RWPE1 (cell line): ENCODE measurements at regions not wholly inside any gene's neighbourhood (a gene's known extent, or its start where the extent isn't known, plus 50 kb on each side); places are given as distances from the start of the nearest gene placed in this dataset.

Experiments used
- CTCF ChIA-PET: fragments of 350-600 bp; sonication (Branson Sonifier 250); formaldehyde crosslinking; extraction: SDS; loops from one replicate; lab custom pipeline; 2021; lab: Yijun Ruan, JAX
- POLR2A ChIA-PET: fragments of 400-600 bp; formaldehyde crosslinking; extraction: SDS; loops from one replicate; lab custom pipeline; 2020; ENCODE audit warnings: antibody characterized with exemption; ENCODE audit not compliant: low non-redundant PET; lab: Yijun Ruan, JAX
- DNase-seq: peaks from one replicate; pipeline ENCODE4 v3.0.0; 2012; ENCODE audit warnings: low spot score
- H3K27ac ChIP-seq: fragments of 450-650 bp; 2 replicates; pipeline ENCODE4 v1.5.1; 2017
- CTCF ChIP-seq: fragments of 450-650 bp; conservative IDR thresholded peaks from 2 replicates; pipeline ENCODE4 v1.5.1; 2017; ENCODE audit warnings: low read depth, mild to moderate bottlenecking

- DNase-seq, result no peak
- CTCF ChIA-PET, result interaction anchor here (0.7 kb wide), 1 partner anchor 240 kb away, joined by 4 read pairs; no protein-coding TSS in a partner anchor
- TF ChIP-seq CTCF, result no peak
- POLR2A ChIA-PET, result no interaction called here
- H3K27ac ChIP-seq, result no peak overlapping the region
These were observed 234.7 kb upstream of the IRX3 start for GRCh38 chr16:54521327-54521726.

- H3K27ac ChIP-seq, result no peak overlapping the region
- CTCF ChIA-PET, result interaction anchor here (0.6 kb wide), 1 partner anchor 405 kb away, joined by 3 read pairs; no protein-coding TSS in a partner anchor
- POLR2A ChIA-PET, result no interaction called here
- no peak for TF ChIP-seq CTCF
- no peak for DNase-seq
These were observed 232.6 kb upstream of the IRX3 start for GRCh38 chr16:54519161-54519695.

- TF ChIP-seq CTCF, result no peak
These were observed 230.6 kb upstream of the IRX3 start for GRCh38 chr16:54517181-54517580.

DNA sequence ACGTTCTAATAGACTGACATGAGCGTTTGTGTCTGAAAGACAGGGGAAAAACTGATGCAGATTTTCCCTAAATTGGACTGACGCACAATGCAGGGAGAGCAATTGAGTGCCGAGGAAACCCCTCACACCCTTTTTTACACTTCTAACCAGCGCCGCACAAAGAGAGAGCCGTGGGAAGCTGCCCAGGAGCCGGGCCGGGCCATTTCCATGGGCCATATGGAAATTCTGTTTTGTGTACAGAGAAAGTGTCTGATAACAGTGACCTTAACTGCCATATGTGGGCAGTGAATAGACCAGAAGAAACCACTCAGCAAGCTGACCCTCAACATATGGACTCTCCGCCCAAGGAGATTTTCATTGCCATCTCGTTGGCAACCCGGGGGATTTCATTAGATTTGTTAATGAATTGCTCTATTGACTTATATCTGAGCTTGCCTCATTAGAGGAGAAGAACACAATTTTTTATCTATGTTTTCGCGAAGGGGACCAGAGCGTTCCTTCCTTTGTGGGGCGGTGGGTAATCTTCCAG lies 225.9 kb upstream of the IRX3 start:
- POLR2A ChIA-PET, result no interaction called here
- TF ChIP-seq CTCF, result no peak
- DNase-seq, result no peak
- CTCF ChIA-PET, result interaction anchor here (0.5 kb wide), 1 partner anchor 94 kb away, joined by 4 read pairs; no protein-coding TSS in a partner anchor
- H3K27ac ChIP-seq, result no peak overlapping the region

More at GRCh38 chr16:54517181-54517580, 230.6 kb upstream of the IRX3 start:
- CTCF ChIA-PET, result no interaction called here
- no peak for DNase-seq
- POLR2A ChIA-PET, result no interaction called here
- no peak overlapping the region for H3K27ac ChIP-seq

DNA sequence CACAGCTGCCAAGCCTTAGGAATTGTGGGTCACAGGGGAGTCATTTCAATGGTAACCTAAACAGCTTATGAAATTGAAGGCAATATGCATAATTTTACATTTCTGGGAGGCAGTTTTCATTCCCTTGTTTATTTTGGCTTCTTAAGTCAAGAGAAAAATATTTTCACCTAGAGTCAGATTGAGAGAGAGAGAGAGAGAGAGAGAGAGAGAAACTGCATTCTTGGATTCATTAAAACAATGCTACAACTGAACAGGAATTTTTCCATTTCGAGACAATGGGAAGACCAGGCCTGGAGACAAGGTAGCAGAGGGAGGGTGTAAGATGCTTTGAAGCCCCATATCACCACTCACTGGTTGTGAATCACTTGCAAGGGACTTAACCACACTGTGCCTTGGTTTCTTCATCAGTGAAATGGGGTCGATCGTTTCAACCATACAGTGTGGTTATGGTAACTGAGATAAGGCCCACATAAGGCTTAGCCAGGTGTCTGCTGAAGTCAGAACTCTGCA lies 224.7 kb upstream of the IRX3 start:
- ChIA-PET POLR2A (no interaction called here), CTCF (interaction anchor here (0.6 kb wide), 1 partner anchor 14 kb away, joined by 3 read pairs; no protein-coding TSS in a partner anchor)
- no peak overlapping the region for H3K27ac ChIP-seq

More for the DNA sequence above, 224.7 kb upstream of the IRX3 start:
- no peak for TF ChIP-seq CTCF
- DNase-seq, result no peak
